ENCODE measurements at regions not wholly inside any gene's neighbourhood (a gene's known extent, or its start where the extent isn't known, plus 50 kb on each side); places are given as distances from the start of the nearest gene placed in this dataset.

DNA sequence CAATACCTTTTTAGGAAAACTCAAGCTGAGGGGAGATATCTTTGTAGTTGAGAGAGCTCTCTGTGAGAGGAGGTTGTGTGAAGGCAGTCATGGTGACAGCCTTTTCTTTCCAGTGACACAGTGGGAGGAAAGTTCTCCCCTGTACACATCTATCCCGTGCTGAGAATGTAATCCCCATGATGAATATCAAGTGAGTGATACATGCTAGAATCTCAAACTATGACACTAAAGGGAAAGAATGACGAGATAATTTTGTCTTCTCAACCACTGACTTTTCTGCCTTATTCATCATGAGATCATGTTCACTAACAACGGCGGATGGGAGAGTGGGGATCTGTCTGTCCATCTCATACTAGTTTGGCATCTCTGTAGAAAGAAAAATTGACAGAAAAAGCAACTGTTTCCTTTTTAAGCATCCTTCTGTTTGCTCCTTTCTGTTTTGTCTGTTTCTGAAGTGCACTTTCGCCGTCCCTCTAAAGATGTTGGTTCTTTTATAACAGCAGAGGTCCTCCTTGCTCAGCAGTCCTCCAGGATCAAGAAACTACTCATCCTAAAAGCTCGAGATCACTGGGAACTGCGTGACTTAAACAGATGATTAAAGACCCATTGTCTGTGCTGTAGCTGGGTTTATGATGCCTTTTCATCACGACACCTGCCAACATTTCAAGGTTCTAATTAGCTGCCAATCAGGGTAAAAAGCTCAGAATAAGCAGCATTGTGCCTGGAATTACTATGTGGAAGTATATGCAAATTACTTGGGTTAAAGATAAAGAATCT is 137.6 kb downstream of the DCK start:
- H3K9ac ChIP-seq (ENCODE audit: low read length) = no peak overlapping the region
- no peaks in the 10 kb centered on the region for H3K9me3 ChIP-seq (ENCODE audit: low read length)

DNA sequence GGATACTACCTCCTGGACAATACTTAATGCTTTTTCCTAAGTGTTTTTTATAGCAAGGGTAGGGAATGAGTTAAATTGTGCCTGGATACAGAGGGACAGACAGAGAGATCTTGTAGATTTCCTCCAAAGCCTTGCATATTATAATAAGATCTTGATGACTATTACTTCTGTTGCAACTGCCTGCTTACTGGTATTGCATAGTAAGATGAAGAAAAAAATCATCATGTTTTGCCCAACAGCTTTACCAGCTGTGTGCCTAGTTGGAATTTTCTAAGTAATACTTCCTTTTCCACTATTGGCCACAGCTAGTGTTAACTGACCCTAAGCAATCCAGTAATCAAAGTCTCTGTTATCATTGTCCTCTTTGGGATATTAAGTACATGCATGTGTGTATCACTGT is 139.0 kb downstream of the DCK start:
- TF ChIP-seq, protein P1, sequence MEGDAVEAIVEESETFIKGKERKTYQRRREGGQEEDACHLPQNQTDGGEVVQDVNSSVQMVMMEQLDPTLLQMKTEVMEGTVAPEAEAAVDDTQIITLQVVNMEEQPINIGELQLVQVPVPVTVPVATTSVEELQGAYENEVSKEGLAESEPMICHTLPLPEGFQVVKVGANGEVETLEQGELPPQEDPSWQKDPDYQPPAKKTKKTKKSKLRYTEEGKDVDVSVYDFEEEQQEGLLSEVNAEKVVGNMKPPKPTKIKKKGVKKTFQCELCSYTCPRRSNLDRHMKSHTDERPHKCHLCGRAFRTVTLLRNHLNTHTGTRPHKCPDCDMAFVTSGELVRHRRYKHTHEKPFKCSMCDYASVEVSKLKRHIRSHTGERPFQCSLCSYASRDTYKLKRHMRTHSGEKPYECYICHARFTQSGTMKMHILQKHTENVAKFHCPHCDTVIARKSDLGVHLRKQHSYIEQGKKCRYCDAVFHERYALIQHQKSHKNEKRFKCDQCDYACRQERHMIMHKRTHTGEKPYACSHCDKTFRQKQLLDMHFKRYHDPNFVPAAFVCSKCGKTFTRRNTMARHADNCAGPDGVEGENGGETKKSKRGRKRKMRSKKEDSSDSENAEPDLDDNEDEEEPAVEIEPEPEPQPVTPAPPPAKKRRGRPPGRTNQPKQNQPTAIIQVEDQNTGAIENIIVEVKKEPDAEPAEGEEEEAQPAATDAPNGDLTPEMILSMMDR (IDR thresholded peaks at IDR 0.05; ENCODE audit: low read length) = no peak
- TF ChIP-seq EZH2 (IDR thresholded peaks at IDR 0.05; ENCODE audit: borderline replicate concordance, low read length) = no peak
- Histone ChIP-seq H3K4me2 (ENCODE audit: low read length) (no peak overlapping the region), H2AFZ (ENCODE audit: low read length) (no peak overlapping the region), H3K9ac (ENCODE audit: low read length) (no peak overlapping the region), H3K79me2 (ENCODE audit: insufficient read depth, low read length) (no peaks in the 10 kb centered on the region), H3K36me3 (ENCODE audit: insufficient read depth, low read length) (no peaks in the 10 kb centered on the region), H3K9me3 (ENCODE audit: low read length) (no peaks in the 10 kb centered on the region), H3F3A (ENCODE audit: insufficient read depth, low read length) (no peaks in the 10 kb centered on the region), H4K20me1 (ENCODE audit: insufficient read depth, low read length) (no peaks in the 10 kb centered on the region), H3K4me1 (ENCODE audit: insufficient read depth, low read length, severe bottlenecking) (no peaks in the 10 kb centered on the region), H3K9me2 (ENCODE audit: low read depth, low read length) (no peaks in the 10 kb centered on the region), H3K27me3 (ENCODE audit: insufficient read depth, low read length) (no peaks in the 10 kb centered on the region; the same call in 1 of the 2 replicates), H3K27ac (ENCODE audit: low read depth, low read length, poor library complexity, severe bottlenecking) (no peak overlapping the region), H3K4me3 (ENCODE audit: low read depth, low read length, poor library complexity, severe bottlenecking) (no peak overlapping the region)

More for the DNA sequence above, 137.6 kb downstream of the DCK start:
- Histone ChIP-seq H3K27ac (ENCODE audit: low read depth, low read length, poor library complexity, severe bottlenecking) (no peak overlapping the region), H3K79me2 (ENCODE audit: insufficient read depth, low read length) (no peaks in the 10 kb centered on the region), H3K9me2 (ENCODE audit: low read depth, low read length) (no peaks in the 10 kb centered on the region), H3K4me3 (ENCODE audit: low read depth, low read length, poor library complexity, severe bottlenecking) (no peak overlapping the region), H2AFZ (ENCODE audit: low read length) (no peak overlapping the region), H3K4me1 (ENCODE audit: insufficient read depth, low read length, severe bottlenecking) (no peaks in the 10 kb centered on the region), H3K36me3 (ENCODE audit: insufficient read depth, low read length) (no peaks in the 10 kb centered on the region), H3K27me3 (ENCODE audit: insufficient read depth, low read length) (no peaks in the 10 kb centered on the region), H3K4me2 (ENCODE audit: low read length) (no peak overlapping the region), H4K20me1 (ENCODE audit: insufficient read depth, low read length) (no peaks in the 10 kb centered on the region), H3F3A (ENCODE audit: insufficient read depth, low read length) (no peaks in the 10 kb centered on the region)
- no peak for TF ChIP-seq EZH2 (IDR thresholded peaks at IDR 0.05; ENCODE audit: borderline replicate concordance, low read length)
- TF ChIP-seq, protein P1 (IDR thresholded peaks at IDR 0.05; ENCODE audit: low read length) = no peak

DNA sequence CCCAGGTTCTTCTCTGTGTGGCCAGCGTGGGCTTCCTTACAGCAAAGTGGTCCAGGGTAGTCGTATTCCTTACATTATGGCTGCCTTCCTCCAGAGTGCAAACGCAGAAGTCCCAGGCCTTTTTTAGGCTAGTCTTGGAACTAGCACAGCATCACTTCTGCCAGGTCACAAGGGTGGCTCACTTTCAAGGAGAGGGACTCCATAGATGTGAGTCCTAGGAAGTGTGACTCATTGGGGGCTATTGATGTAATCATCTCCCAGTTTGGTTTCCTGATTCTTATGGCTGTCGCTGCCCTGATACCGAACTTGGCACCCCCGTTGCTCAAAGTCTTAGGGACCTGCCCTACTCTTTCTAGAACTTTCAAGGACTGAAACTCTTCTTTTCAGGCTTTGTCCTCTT is 140.0 kb downstream of the DCK start:
- no peaks in the 10 kb centered on the region for H3K9me2 ChIP-seq (ENCODE audit: low read depth, low read length)
- no peak for TF ChIP-seq EZH2 (IDR thresholded peaks at IDR 0.05; ENCODE audit: borderline replicate concordance, low read length)
- TF ChIP-seq, protein P1 (IDR thresholded peaks at IDR 0.05; ENCODE audit: low read length) = no peak
- H3K79me2 ChIP-seq (ENCODE audit: insufficient read depth, low read length) = no peaks in the 10 kb centered on the region
- H3K36me3 ChIP-seq (ENCODE audit: insufficient read depth, low read length) = no peaks in the 10 kb centered on the region
- H3K4me3 ChIP-seq (ENCODE audit: low read depth, low read length, poor library complexity, severe bottlenecking) = no peak overlapping the region
- H2AFZ ChIP-seq (ENCODE audit: low read length) = no peak overlapping the region
- no peak overlapping the region for H3K27ac ChIP-seq (ENCODE audit: low read depth, low read length, poor library complexity, severe bottlenecking)
- H3F3A ChIP-seq (ENCODE audit: insufficient read depth, low read length) = no peaks in the 10 kb centered on the region
- H3K27me3 ChIP-seq (ENCODE audit: insufficient read depth, low read length) = no peaks in the 10 kb centered on the region; the same call in 1 of the 2 replicates
- H3K4me1 ChIP-seq (ENCODE audit: insufficient read depth, low read length, severe bottlenecking) = no peaks in the 10 kb centered on the region
- no peaks in the 10 kb centered on the region for H4K20me1 ChIP-seq (ENCODE audit: insufficient read depth, low read length)
- H3K9ac ChIP-seq (ENCODE audit: low read length) = no peak overlapping the region
- no peaks in the 10 kb centered on the region for H3K9me3 ChIP-seq (ENCODE audit: low read length)
- H3K4me2 ChIP-seq (ENCODE audit: low read length) = no peak overlapping the region

Measured in OCI-LY1 (cell line).